ENCODE measurements at regions not wholly inside any gene's neighbourhood (a gene's known extent, or its start where the extent isn't known, plus 50 kb on each side); places are given as distances from the start of the nearest gene placed in this dataset.

DNA sequence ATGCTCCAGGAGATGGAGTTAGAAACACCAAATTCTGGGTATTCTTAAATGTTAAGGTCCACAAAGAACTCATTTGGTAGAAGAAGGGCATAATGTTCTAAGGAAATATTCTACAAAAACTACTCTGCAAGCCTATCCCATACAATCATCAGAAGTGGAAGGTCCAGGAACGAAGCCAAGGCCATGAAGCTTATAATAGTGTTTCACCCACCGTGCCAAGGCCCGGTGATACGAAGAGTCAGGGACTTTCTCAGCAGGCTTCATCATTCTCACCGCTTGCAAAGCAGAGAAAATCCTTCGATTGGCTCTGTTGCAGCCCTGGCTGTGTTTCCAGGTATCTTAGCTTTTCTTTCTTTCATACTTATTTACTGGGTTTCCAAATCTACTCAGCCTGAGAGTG is 351.9 kb upstream of the CELF2 start:
- H2AFZ ChIP-seq = no peak overlapping the region
- TF ChIP-seq EZH2 (IDR thresholded peaks at IDR 0.05; ENCODE audit: borderline replicate concordance) = no peak
- TF ChIP-seq, protein P1, sequence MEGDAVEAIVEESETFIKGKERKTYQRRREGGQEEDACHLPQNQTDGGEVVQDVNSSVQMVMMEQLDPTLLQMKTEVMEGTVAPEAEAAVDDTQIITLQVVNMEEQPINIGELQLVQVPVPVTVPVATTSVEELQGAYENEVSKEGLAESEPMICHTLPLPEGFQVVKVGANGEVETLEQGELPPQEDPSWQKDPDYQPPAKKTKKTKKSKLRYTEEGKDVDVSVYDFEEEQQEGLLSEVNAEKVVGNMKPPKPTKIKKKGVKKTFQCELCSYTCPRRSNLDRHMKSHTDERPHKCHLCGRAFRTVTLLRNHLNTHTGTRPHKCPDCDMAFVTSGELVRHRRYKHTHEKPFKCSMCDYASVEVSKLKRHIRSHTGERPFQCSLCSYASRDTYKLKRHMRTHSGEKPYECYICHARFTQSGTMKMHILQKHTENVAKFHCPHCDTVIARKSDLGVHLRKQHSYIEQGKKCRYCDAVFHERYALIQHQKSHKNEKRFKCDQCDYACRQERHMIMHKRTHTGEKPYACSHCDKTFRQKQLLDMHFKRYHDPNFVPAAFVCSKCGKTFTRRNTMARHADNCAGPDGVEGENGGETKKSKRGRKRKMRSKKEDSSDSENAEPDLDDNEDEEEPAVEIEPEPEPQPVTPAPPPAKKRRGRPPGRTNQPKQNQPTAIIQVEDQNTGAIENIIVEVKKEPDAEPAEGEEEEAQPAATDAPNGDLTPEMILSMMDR (IDR thresholded peaks at IDR 0.05; ENCODE audit: poor library complexity) = no peak
- H3K79me2 ChIP-seq = no peaks in the 10 kb centered on the region
- no peak overlapping the region for H3K27ac ChIP-seq
- WGBS (ENCODE audit: low lambda C conversion rate, missing lambda C conversion rate) = 94% methylated on average over 6 of the region's 6 CpGs
- no peaks in the 10 kb centered on the region for H3K9me3 ChIP-seq (ENCODE audit: low read depth)
- H3K4me3 ChIP-seq = no peak overlapping the region
- no peaks in the 10 kb centered on the region for H4K20me1 ChIP-seq (ENCODE audit: insufficient read depth, poor library complexity, severe bottlenecking)
- no peaks in the 10 kb centered on the region for H3K36me3 ChIP-seq (replicated peaks; ENCODE audit: insufficient read depth, low read depth)
- H3K27me3 ChIP-seq = no peaks in the 10 kb centered on the region
- H3K4me1 ChIP-seq (ENCODE audit: insufficient read depth) = peaks cover 17% of the 10 kb centered on the region
- no peak overlapping the region for H3K4me2 ChIP-seq
- no peak for DNase-seq (ENCODE audit: low spot score)
- H3K9me2 ChIP-seq (replicated peaks; ENCODE audit: insufficient read depth) = no peaks in the 10 kb centered on the region

DNA sequence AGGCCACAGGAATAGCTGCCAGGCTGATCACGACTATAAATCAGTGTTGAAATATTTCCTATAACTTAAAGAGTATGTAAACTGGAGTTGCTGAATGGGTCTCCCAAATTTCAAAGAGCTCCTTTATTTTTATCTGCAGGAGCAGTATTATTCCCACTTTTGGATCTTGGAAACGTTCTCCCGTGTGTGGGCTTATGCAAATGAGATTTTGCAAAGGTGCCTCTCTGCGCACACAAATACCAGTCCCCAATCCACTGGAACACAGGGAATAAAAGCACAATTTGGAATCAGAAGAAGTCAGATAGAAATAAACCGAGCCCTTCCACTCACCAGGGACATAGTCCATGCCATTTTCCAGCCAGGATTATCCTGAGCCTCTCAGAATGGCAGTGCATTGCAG is 350.2 kb upstream of the CELF2 start:
- Histone ChIP-seq H3K9me3 (ENCODE audit: low read depth) (no peaks in the 10 kb centered on the region), H3K4me3 (no peak overlapping the region), H3K27me3 (no peaks in the 10 kb centered on the region), H3K79me2 (no peaks in the 10 kb centered on the region), H3K36me3 (replicated peaks; ENCODE audit: insufficient read depth, low read depth) (no peaks in the 10 kb centered on the region), H3K9me2 (replicated peaks; ENCODE audit: insufficient read depth) (no peaks in the 10 kb centered on the region), H2AFZ (no peak overlapping the region), H4K20me1 (ENCODE audit: insufficient read depth, poor library complexity, severe bottlenecking) (no peaks in the 10 kb centered on the region), H3K27ac (no peak overlapping the region), H3K4me2 (no peak overlapping the region), H3K4me1 (ENCODE audit: insufficient read depth) (peaks cover 6% of the 10 kb centered on the region)
- WGBS (ENCODE audit: low lambda C conversion rate, missing lambda C conversion rate) = 85% methylated on average over 5 of the region's 5 CpGs
- TF ChIP-seq, protein P1 (IDR thresholded peaks at IDR 0.05; ENCODE audit: poor library complexity) = no peak
- TF ChIP-seq EZH2phosphoT487 (IDR thresholded peaks at IDR 0.05; ENCODE audit: low read depth, severe bottlenecking, unreplicated experiment) (no peak), EZH2 (IDR thresholded peaks at IDR 0.05; ENCODE audit: borderline replicate concordance) (no peak)
- no peak for DNase-seq (ENCODE audit: low spot score)

DNA sequence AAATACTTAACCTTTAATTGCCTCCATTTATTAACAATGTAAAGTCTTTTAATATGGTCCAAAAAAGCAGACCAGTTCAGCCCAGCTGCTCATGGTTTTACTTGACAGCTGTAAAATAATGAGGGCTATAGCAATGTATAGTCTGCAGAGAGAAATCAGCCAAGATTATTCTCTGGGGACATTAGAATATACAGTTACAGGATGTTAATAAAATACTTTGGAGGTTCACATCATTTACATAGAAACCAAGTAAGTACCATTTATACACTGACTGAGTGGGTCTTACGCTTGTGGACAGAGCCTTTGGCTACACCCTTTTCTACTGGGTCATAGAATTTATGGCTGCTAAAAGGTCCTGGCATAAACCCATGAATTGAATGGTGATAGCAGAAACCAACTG is 340.7 kb upstream of the CELF2 start:
- DNase-seq (ENCODE audit: low spot score) = no peak

More for the DNA sequence above, 340.7 kb upstream of the CELF2 start:
- WGBS (ENCODE audit: low lambda C conversion rate, missing lambda C conversion rate) = 73% methylated on average over 1 of the region's 1 CpG
- Histone ChIP-seq H3K4me2 (no peak overlapping the region), H2AFZ (no peak overlapping the region), H3K79me2 (no peaks in the 10 kb centered on the region), H3K4me1 (ENCODE audit: insufficient read depth) (no peaks in the 10 kb centered on the region), H3K36me3 (replicated peaks; ENCODE audit: insufficient read depth, low read depth) (no peaks in the 10 kb centered on the region), H3K27me3 (no peaks in the 10 kb centered on the region), H3K9me2 (replicated peaks; ENCODE audit: insufficient read depth) (no peaks in the 10 kb centered on the region), H3K9me3 (ENCODE audit: low read depth) (peaks cover 5% of the 10 kb centered on the region), H3K27ac (no peak overlapping the region), H4K20me1 (ENCODE audit: insufficient read depth, poor library complexity, severe bottlenecking) (no peaks in the 10 kb centered on the region), H3K4me3 (no peak overlapping the region)
- TF ChIP-seq, protein P1 (IDR thresholded peaks at IDR 0.05; ENCODE audit: poor library complexity) = no peak
- no peak for TF ChIP-seq EZH2 (IDR thresholded peaks at IDR 0.05; ENCODE audit: borderline replicate concordance)
- TF ChIP-seq EZH2phosphoT487 (IDR thresholded peaks at IDR 0.05; ENCODE audit: low read depth, severe bottlenecking, unreplicated experiment) = no peak
